Endothelial cell of umbilical vein (primary cell): ENCODE measurements at regions not wholly inside any gene's neighbourhood (a gene's known extent, or its start where the extent isn't known, plus 50 kb on each side); places are given as distances from the start of the nearest gene placed in this dataset.

Experiments used
- BruUV-seq: library from RNA; stranded (reverse); fragments of 400-500 nt; replicated peaks from 2 replicates; lab custom pipeline; 2021; lab: Mats Ljungman, UMichigan
- CTCF ChIA-PET: fragments of 300-600, 350-600 bp; sonication (Branson Sonifier 250); formaldehyde crosslinking; loops from one replicate; lab custom pipeline; 2021; ENCODE audit warnings: antibody characterized with exemption, inconsistent platforms; lab: Charles Lee
- POLR2A ChIA-PET: fragments of 300-600, 350-600 bp; sonication (Branson Sonifier 250); formaldehyde crosslinking; loops from one replicate; lab custom pipeline; 2021; ENCODE audit warnings: antibody characterized with exemption, inconsistent platforms; lab: Charles Lee
- DNase-seq: peaks from one replicate; pipeline ENCODE4 v3.0.0-alpha.2; 2011; ENCODE audit warnings: low read depth, low spot score
- FAIRE-seq: peaks from 2 replicates; lab custom pipeline; 2011; peaks lifted over from hg19 to GRCh38; lab: Jason Lieb, UNC
- H2AFZ ChIP-seq: 2 replicates; pipeline ENCODE4 v1.6.0; 2012; ENCODE audit warnings: low read depth, low read length, control low read depth, inconsistent platforms
- H3K27ac ChIP-seq: 2 replicates; pipeline ENCODE4 v1.5.1; 2011; ENCODE audit warnings: low read depth, mild to moderate bottlenecking, control low read depth, low read length, moderate library complexity; ENCODE audit not compliant: insufficient read depth
- H3K27me3 ChIP-seq, 2 experiments: 2 replicates each; pipeline versions ENCODE4 v1.6.0 to v1.6.1; 2011; ENCODE audit warnings: low read length in 2 of 2, mixed read lengths in 1 of 2; ENCODE audit not compliant: control insufficient read depth in 2 of 2, insufficient read depth in 2 of 2
- H3K36me3 ChIP-seq, 2 experiments: 2 replicates in 1 of 2; 3 replicates in 1 of 2; pipeline ENCODE4 v1.5.1; 2011; ENCODE audit warnings: low read length in 2 of 2, mild to moderate bottlenecking in 1 of 2, moderate library complexity in 1 of 2; ENCODE audit not compliant: control insufficient read depth in 2 of 2, insufficient read depth in 2 of 2; ENCODE audit errors: extremely low read depth in 1 of 2
- H3K4me1 ChIP-seq: 3 replicates; pipeline ENCODE4 v1.5.1; 2011; ENCODE audit warnings: mild to moderate bottlenecking, low read length; ENCODE audit not compliant: control insufficient read depth, insufficient read depth; ENCODE audit errors: extremely low read depth
- H3K4me2 ChIP-seq: 2 replicates; pipeline ENCODE4 v1.6.1; 2011; ENCODE audit warnings: low read length, control low read depth, mixed read lengths; ENCODE audit not compliant: insufficient read depth
- H3K4me3 ChIP-seq, 3 experiments: fragments of 200-600 bp in 1 of 3; sonication (generic), shearing (Covaris generic) in 1 of 3; replicated peaks in 1 of 3; 2 replicates each; pipeline ENCODE4 v1.5.1; 2011 to 2016; ENCODE audit warnings: control low read depth in 3 of 3, low read length in 3 of 3, mild to moderate bottlenecking in 2 of 3, inconsistent platforms in 1 of 3, low read depth in 1 of 3, moderate library complexity in 1 of 3; ENCODE audit not compliant: insufficient read depth in 1 of 3
- H3K79me2 ChIP-seq: 2 replicates; pipeline ENCODE4 v1.6.0; 2012; ENCODE audit warnings: low read length, inconsistent platforms; ENCODE audit not compliant: control insufficient read depth, insufficient read depth
- H3K9ac ChIP-seq: replicated peaks from 2 replicates; pipeline ENCODE3; 2011; ENCODE audit warnings: low read length, control low read depth; ENCODE audit not compliant: insufficient read depth; ENCODE audit errors: extremely low read depth
- H3K9me1 ChIP-seq: replicated peaks from 3 replicates; pipeline ENCODE4 v1.6.0; 2011; ENCODE audit warnings: mild to moderate bottlenecking, low read length; ENCODE audit not compliant: control insufficient read depth, insufficient read depth; ENCODE audit errors: extremely low read depth
- H3K9me3 ChIP-seq: replicated peaks from 2 replicates; pipeline ENCODE4 v1.5.1; 2012; ENCODE audit warnings: low read length, inconsistent platforms; ENCODE audit not compliant: control insufficient read depth, insufficient read depth
- H4K20me1 ChIP-seq: replicated peaks from 2 replicates; pipeline ENCODE3; 2011; ENCODE audit warnings: mild to moderate bottlenecking, low read length; ENCODE audit not compliant: control insufficient read depth, insufficient read depth; ENCODE audit errors: extremely low read depth
- EZH2 ChIP-seq: IDR thresholded peaks from 2 replicates; pipeline ENCODE4 v1.6.1; 2012; ENCODE audit warnings: borderline replicate concordance, low read depth, mild to moderate bottlenecking, moderate library complexity, low read length, inconsistent platforms; ENCODE audit not compliant: severe bottlenecking
- FOS ChIP-seq: IDR thresholded peaks from 2 replicates; pipeline ENCODE4 v1.6.1; 2011; ENCODE audit warnings: mild to moderate bottlenecking, low read length, moderate library complexity, borderline replicate concordance; ENCODE audit not compliant: insufficient read depth
- GATA2 ChIP-seq: IDR thresholded peaks from 2 replicates; pipeline ENCODE4 v1.7.0; 2011; ENCODE audit warnings: low read depth, mild to moderate bottlenecking, moderate library complexity, mixed read lengths, low read length; ENCODE audit not compliant: insufficient read length, insufficient read depth
- JUN ChIP-seq: IDR thresholded peaks from 2 replicates; pipeline ENCODE4 v1.6.1; 2011; ENCODE audit warnings: borderline replicate concordance, low read depth; ENCODE audit not compliant: insufficient read length, insufficient read depth
- MAX ChIP-seq: IDR thresholded peaks from 2 replicates; pipeline ENCODE4 v1.6.1; 2011; ENCODE audit not compliant: insufficient read depth, insufficient read length
- MYC ChIP-seq: IDR thresholded peaks from one replicate; pipeline ENCODE4 v1.6.1; 2011; ENCODE audit warnings: mild to moderate bottlenecking, low read depth, low read length
- POLR2A ChIP-seq: IDR thresholded peaks from 2 replicates; pipeline ENCODE4 v1.6.1; 2012; ENCODE audit warnings: low read depth, mild to moderate bottlenecking, control low read depth, low read length
- POLR2AphosphoS5 ChIP-seq: IDR thresholded peaks from 2 replicates; pipeline ENCODE4 v1.6.1; 2012; ENCODE audit warnings: low read depth, mild to moderate bottlenecking, control low read depth, low read length, moderate library complexity; ENCODE audit not compliant: insufficient read depth
- dilution Hi-C: fragments of 300-500 bp; cut with MboI; formaldehyde crosslinking; loops from one replicate; pipeline ENCODE4 v1.15.0; 2019; ENCODE audit warnings: low sequenced_read_pairs; ENCODE audit not compliant: extremely low pct_ligation_motif_present
- intact Hi-C: fragments of 100-400 bp; cut with micrococcal nuclease; formaldehyde crosslinking; loops from one replicate; pipeline ENCODE4 v1.10.0; 2022
- TF ChIP-seq, protein P1 (sequence below), 2 donors: IDR thresholded peaks; 1 replicate in 1 of 2; 2 replicates in 1 of 2; pipeline ENCODE4 v1.5.1; 2011; ENCODE audit warnings: low read length in 2 of 2, mild to moderate bottlenecking in 2 of 2, moderate library complexity in 2 of 2, control low read depth in 1 of 2, inconsistent platforms in 1 of 2, low read depth in 1 of 2; ENCODE audit not compliant: insufficient read depth in 1 of 2; ENCODE audit errors: extremely low read depth in 1 of 2

DNA sequence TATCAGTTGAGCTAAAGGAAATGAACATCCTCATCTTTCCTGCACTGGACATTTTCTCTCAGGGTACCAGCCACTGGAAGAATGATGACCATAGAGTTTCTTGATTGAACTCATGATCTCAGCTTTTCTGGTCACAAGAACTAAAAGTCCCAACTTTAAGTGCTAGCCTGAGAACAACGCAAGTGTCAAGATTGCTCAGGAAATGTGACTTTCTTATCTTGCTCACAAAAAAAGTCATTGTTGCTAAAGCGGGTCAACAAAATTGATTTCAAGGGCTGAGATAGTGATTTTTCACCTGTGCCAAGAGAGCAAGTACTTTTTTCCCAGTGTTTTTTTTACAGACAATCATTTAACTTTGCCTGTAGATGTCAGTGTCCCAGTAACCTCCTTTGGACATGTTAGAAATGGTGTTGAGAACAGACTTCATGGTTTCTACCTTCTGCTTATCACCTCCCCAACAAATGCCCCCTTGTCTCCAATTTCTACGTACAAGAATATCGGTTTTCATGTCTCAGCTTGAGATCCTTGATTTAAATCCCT is 125.9 kb downstream of the SEMA6D start:
- H4K20me1 ChIP-seq: no peaks in the 10 kb centered on the region
- no peak overlapping the region for H3K27ac ChIP-seq
- no peaks in the 10 kb centered on the region for H3K36me3 ChIP-seq
- H3K9ac ChIP-seq: no peak overlapping the region
- H3K27me3 ChIP-seq: peaks cover 2 to 3% of the 10 kb centered on the region in 2 experiments
- dilution Hi-C loops: no loop called here
- H2AFZ ChIP-seq: no peak overlapping the region
- H3K9me3 ChIP-seq: no peaks in the 10 kb centered on the region
- intact Hi-C loops: no loop called here
- DNase-seq: no peak
- ChIA-PET POLR2A (no interaction called here), CTCF (interaction anchor here (1.0 kb wide), 1 partner anchor 13 kb away, joined by 4 read pairs; no protein-coding TSS in a partner anchor)
- no peaks in the 10 kb centered on the region for H3K9me1 ChIP-seq
- TF ChIP-seq FOS: no peak
- no peak for TF ChIP-seq POLR2AphosphoS5
- no peak for TF ChIP-seq GATA2
- TF ChIP-seq MYC: no peak
- no peak for TF ChIP-seq MAX
- TF ChIP-seq, protein P1, sequence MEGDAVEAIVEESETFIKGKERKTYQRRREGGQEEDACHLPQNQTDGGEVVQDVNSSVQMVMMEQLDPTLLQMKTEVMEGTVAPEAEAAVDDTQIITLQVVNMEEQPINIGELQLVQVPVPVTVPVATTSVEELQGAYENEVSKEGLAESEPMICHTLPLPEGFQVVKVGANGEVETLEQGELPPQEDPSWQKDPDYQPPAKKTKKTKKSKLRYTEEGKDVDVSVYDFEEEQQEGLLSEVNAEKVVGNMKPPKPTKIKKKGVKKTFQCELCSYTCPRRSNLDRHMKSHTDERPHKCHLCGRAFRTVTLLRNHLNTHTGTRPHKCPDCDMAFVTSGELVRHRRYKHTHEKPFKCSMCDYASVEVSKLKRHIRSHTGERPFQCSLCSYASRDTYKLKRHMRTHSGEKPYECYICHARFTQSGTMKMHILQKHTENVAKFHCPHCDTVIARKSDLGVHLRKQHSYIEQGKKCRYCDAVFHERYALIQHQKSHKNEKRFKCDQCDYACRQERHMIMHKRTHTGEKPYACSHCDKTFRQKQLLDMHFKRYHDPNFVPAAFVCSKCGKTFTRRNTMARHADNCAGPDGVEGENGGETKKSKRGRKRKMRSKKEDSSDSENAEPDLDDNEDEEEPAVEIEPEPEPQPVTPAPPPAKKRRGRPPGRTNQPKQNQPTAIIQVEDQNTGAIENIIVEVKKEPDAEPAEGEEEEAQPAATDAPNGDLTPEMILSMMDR (IDR thresholded peaks at IDR 0.05; ENCODE audit: extremely low read depth in 1 of 2, insufficient read depth in 1 of 2, low read depth in 1 of 2, low read length in 2 of 2): no peak
- TF ChIP-seq POLR2A: no peak
- TF ChIP-seq JUN: no peak
- TF ChIP-seq EZH2: no peak
- H3K4me3 ChIP-seq: no peak overlapping the region
- no peak overlapping the region for H3K4me2 ChIP-seq
- no peaks in the 10 kb centered on the region for H3K4me1 ChIP-seq
- no peak for FAIRE-seq
- no TSS peak for BruUV-seq
- no peaks in the 10 kb centered on the region for H3K79me2 ChIP-seq
